ENCODE measurements at regions not wholly inside any gene's neighbourhood (a gene's known extent, or its start where the extent isn't known, plus 50 kb on each side); places are given as distances from the start of the nearest gene placed in this dataset.
"Not testable (repeated sequence)": the region's sequence is repeated elsewhere in the genome, so short reads cannot be mapped to it uniquely, and the experiment has no call there.

GRCh38 chr9:43127949-43128348 is 944.5 kb downstream of the SPATA31A6 start:
- not testable (repeated sequence) for TF ChIP-seq POLR2A, CTCF (IDR thresholded peaks at IDR 0.05)
